Caco-2 (cell line): ENCODE measurements at regions not wholly inside any gene's neighbourhood (a gene's known extent, or its start where the extent isn't known, plus 50 kb on each side); places are given as distances from the start of the nearest gene placed in this dataset.

Source experiments
- BruUV-seq: library from RNA; stranded (reverse); fragments of 400-500 nt; replicated peaks from 2 replicates; lab custom pipeline; 2021; lab: Mats Ljungman, UMichigan
- CTCF ChIA-PET: fragments of 300-600 bp; sonication (Branson Sonifier 250); formaldehyde crosslinking; loops from one replicate; lab custom pipeline; 2022; ENCODE audit warnings: antibody characterized with exemption; lab: Charles Lee
- POLR2A ChIA-PET: fragments of 300-600 bp; sonication (Branson Sonifier 250); formaldehyde crosslinking; loops from one replicate; lab custom pipeline; 2022; ENCODE audit warnings: antibody characterized with exemption; lab: Charles Lee
- DNase-seq, 2 experiments: peaks; one replicate each; pipeline versions ENCODE4 v3.0.0 to v3.0.0-alpha.2; 2020 to 2022
- H3K27me3 ChIP-seq: replicated peaks from 2 replicates; pipeline ENCODE4 v1.6.0; 2011; ENCODE audit warnings: low read length; ENCODE audit not compliant: control insufficient read depth, insufficient read depth
- H3K36me3 ChIP-seq: 2 replicates; pipeline ENCODE4 v1.5.1; 2011; ENCODE audit warnings: low read length; ENCODE audit not compliant: control insufficient read depth, insufficient read depth
- H3K4me1 ChIP-seq: fragments of 250-450 bp; sonication (Bioruptor Pico); 2 replicates; pipeline ENCODE4 v1.5.1; 2020; ENCODE audit warnings: mild to moderate bottlenecking
- H3K4me3 ChIP-seq: 2 replicates; pipeline ENCODE4 v1.5.1; 2011; ENCODE audit warnings: low read depth, mild to moderate bottlenecking, control low read depth, low read length
- H3K9me3 ChIP-seq: fragments of 250-450 bp; sonication (Bioruptor Pico); 2 replicates; pipeline ENCODE4 v1.5.1; 2020; ENCODE audit warnings: mild to moderate bottlenecking, moderate library complexity
- H3K27ac Mint-ChIP-seq: one replicate; pipeline ENCODE4 v1.8.0; 2022; ENCODE audit warnings: mixed read lengths; ENCODE audit not compliant: unreplicated experiment
- H3K27me3 Mint-ChIP-seq: one replicate; pipeline ENCODE4 v1.8.0; 2022; ENCODE audit warnings: mixed read lengths; ENCODE audit not compliant: insufficient read depth, unreplicated experiment
- H3K36me3 Mint-ChIP-seq: one replicate; pipeline ENCODE4 v1.8.0; 2022; ENCODE audit warnings: mild to moderate bottlenecking, mixed read lengths; ENCODE audit not compliant: insufficient read depth, unreplicated experiment
- H3K4me1 Mint-ChIP-seq: one replicate; pipeline ENCODE4 v1.8.0; 2022; ENCODE audit warnings: low read depth, mixed read lengths; ENCODE audit not compliant: unreplicated experiment
- H3K4me3 Mint-ChIP-seq: one replicate; pipeline ENCODE4 v1.8.0; 2022; ENCODE audit warnings: mild to moderate bottlenecking, moderate library complexity, mixed read lengths; ENCODE audit not compliant: unreplicated experiment
- H3K9me3 Mint-ChIP-seq: one replicate; pipeline ENCODE4 v1.8.0; 2022; ENCODE audit warnings: mixed read lengths; ENCODE audit not compliant: unreplicated experiment
- intact Hi-C: fragments of 100-400 bp; cut with micrococcal nuclease; formaldehyde crosslinking; loops from one replicate; pipeline ENCODE4 v1.10.0; 2022; ENCODE audit not compliant: unreplicated experiment
- TF ChIP-seq, protein P1 (sequence below), 2 experiments: fragments of 200-600 bp in 1 of 2; IDR thresholded peaks; 1 replicate in 1 of 2; 2 replicates in 1 of 2; pipeline versions ENCODE4 v1.5.1 to v1.8.0; 2011 to 2022; ENCODE audit warnings: antibody characterized with exemption in 1 of 2, control low read depth in 1 of 2, inconsistent platforms in 1 of 2, low read depth in 1 of 2, low read length in 1 of 2, mild to moderate bottlenecking in 1 of 2, moderate library complexity in 1 of 2; ENCODE audit not compliant: insufficient read depth in 1 of 2, severe bottlenecking in 1 of 2, unreplicated experiment in 1 of 2

DNA sequence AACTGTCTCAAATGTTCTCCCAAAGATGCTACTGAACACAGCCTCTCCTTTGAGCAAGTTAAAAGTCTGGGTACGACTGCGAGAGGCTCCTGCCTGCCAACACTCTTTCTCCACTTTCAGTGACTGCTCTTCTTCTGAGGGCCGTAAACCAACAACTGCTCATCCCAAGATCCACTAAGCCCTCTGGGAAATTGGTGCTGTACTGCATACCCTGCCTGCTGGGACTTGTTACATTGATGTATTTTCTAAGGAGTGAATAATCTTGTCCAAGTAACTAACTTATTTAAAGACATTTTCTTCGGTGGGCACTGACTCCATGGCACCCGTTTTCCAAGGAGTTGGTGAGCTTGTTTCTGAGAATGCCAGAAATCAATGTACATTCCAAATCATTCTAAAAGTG is 87.2 kb downstream of the ZNF280B start:
- peaks cover 2% of the 10 kb centered on the region for H3K27me3 ChIP-seq
- no peaks in the 10 kb centered on the region for H3K9me3 Mint-ChIP-seq
- intact Hi-C loops = no loop called here
- no peaks in the 10 kb centered on the region for H3K4me1 Mint-ChIP-seq
- no peak for DNase-seq
- H3K27me3 Mint-ChIP-seq = peaks cover 21% of the 10 kb centered on the region
- no TSS peak for BruUV-seq
- no peak overlapping the region for H3K4me3 Mint-ChIP-seq
- H3K4me1 ChIP-seq = no peaks in the 10 kb centered on the region
- no peaks in the 10 kb centered on the region for H3K9me3 ChIP-seq
- no peaks in the 10 kb centered on the region for H3K36me3 ChIP-seq
- POLR2A ChIA-PET = no interaction called here
- no peak overlapping the region for H3K4me3 ChIP-seq
- no peak overlapping the region for H3K27ac Mint-ChIP-seq
- TF ChIP-seq, protein P1, sequence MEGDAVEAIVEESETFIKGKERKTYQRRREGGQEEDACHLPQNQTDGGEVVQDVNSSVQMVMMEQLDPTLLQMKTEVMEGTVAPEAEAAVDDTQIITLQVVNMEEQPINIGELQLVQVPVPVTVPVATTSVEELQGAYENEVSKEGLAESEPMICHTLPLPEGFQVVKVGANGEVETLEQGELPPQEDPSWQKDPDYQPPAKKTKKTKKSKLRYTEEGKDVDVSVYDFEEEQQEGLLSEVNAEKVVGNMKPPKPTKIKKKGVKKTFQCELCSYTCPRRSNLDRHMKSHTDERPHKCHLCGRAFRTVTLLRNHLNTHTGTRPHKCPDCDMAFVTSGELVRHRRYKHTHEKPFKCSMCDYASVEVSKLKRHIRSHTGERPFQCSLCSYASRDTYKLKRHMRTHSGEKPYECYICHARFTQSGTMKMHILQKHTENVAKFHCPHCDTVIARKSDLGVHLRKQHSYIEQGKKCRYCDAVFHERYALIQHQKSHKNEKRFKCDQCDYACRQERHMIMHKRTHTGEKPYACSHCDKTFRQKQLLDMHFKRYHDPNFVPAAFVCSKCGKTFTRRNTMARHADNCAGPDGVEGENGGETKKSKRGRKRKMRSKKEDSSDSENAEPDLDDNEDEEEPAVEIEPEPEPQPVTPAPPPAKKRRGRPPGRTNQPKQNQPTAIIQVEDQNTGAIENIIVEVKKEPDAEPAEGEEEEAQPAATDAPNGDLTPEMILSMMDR (IDR thresholded peaks at IDR 0.05; ENCODE audit: insufficient read depth in 1 of 2, low read depth in 1 of 2, low read length in 1 of 2, severe bottlenecking in 1 of 2, unreplicated experiment in 1 of 2) = no peak
- CTCF ChIA-PET = interaction anchor here (0.7 kb wide), 1 partner anchor 262 kb away, joined by 3 read pairs; no protein-coding TSS in a partner anchor
- H3K36me3 Mint-ChIP-seq = no peaks in the 10 kb centered on the region

DNA sequence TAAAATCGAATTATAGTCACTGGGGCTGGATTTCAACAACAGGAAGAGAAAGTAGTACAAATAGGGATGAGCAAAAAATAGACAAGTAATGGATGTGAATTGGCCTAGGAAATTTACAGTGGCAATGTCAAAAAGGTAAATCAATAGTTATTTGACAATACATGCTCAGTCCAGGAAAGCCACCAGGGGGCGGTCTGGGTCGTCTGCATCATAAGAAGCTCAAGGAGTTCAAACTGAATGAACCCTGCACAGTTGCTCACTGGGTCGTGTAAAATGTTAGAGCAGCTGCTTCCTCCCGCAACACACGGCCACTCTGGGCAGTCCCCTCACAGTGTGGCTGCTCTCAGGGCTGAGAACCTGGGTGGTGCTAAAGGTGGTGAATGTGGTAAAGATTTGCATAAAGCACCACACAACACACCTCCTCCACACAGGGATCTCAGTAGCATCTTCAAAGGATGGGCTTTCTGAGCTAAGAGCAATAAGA is 85.9 kb downstream of the ZNF280B start:
- no peak overlapping the region for H3K4me3 Mint-ChIP-seq
- no peaks in the 10 kb centered on the region for H3K9me3 Mint-ChIP-seq
- peak; percentile 68 to 73 for DNase-seq
- H3K27ac Mint-ChIP-seq = no peak overlapping the region
- BruUV-seq = no TSS peak
- CTCF ChIA-PET = interaction anchor here (0.6 to 1.5 kb wide), 15 partner anchors 9 to 169 kb away, joined by 3 to 10 read pairs (median 3); partner anchors contain the start of gene ZNF280B
- TF ChIP-seq, protein P1 (IDR thresholded peaks at IDR 0.05; ENCODE audit: insufficient read depth in 1 of 2, low read depth in 1 of 2, low read length in 1 of 2, severe bottlenecking in 1 of 2, unreplicated experiment in 1 of 2) = peak; percentile 67 to 83
- Histone ChIP-seq H3K9me3 (no peaks in the 10 kb centered on the region), H3K27me3 (peaks cover 2% of the 10 kb centered on the region), H3K4me3 (no peak overlapping the region), H3K4me1 (no peaks in the 10 kb centered on the region), H3K36me3 (no peaks in the 10 kb centered on the region)
- intact Hi-C loops = loop anchor here (1.0 kb wide), 1 partner anchor 65 kb away; no protein-coding TSS in a partner anchor
- POLR2A ChIA-PET = no interaction called here
- H3K4me1 Mint-ChIP-seq = no peaks in the 10 kb centered on the region
- H3K27me3 Mint-ChIP-seq = peaks cover 19% of the 10 kb centered on the region
- no peaks in the 10 kb centered on the region for H3K36me3 Mint-ChIP-seq

DNA sequence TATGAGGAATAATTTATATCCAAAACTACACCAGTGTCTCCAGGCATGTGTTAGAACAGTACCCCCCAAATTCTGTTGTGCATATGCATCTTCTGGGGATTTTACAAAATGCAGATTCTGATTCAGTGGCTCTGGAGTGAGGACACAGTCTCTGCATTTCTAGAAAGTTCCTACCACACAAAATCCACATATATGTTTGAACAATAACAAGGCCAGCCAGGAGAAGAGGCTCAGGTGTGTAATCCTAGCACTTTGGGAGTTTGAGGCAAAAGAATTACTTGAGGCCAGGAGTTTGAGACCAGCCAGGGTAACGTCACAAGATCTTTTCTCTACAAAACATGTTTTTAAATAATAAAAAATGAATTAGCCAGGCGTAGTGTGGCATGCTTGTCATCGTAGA is 84.9 kb downstream of the ZNF280B start:
- no peaks in the 10 kb centered on the region for H3K36me3 Mint-ChIP-seq
- POLR2A ChIA-PET = no interaction called here
- intact Hi-C loops = no loop called here
- BruUV-seq = no TSS peak
- CTCF ChIA-PET = no interaction called here
- no peaks in the 10 kb centered on the region for H3K9me3 Mint-ChIP-seq
- peaks cover 17% of the 10 kb centered on the region for H3K27me3 Mint-ChIP-seq
- H3K4me3 Mint-ChIP-seq = no peak overlapping the region
- no peak overlapping the region for H3K27ac Mint-ChIP-seq
- TF ChIP-seq, protein P1 (IDR thresholded peaks at IDR 0.05; ENCODE audit: insufficient read depth in 1 of 2, low read depth in 1 of 2, low read length in 1 of 2, severe bottlenecking in 1 of 2, unreplicated experiment in 1 of 2) = no peak
- no peaks in the 10 kb centered on the region for H3K4me1 ChIP-seq
- H3K36me3 ChIP-seq = no peaks in the 10 kb centered on the region
- no peak overlapping the region for H3K4me3 ChIP-seq
- H3K27me3 ChIP-seq = peaks cover 2% of the 10 kb centered on the region
- no peak for DNase-seq
- no peaks in the 10 kb centered on the region for H3K9me3 ChIP-seq
- no peaks in the 10 kb centered on the region for H3K4me1 Mint-ChIP-seq
